ENCODE measurements at regions not wholly inside any gene's neighbourhood (a gene's known extent, or its start where the extent isn't known, plus 50 kb on each side); places are given as distances from the start of the nearest gene placed in this dataset.

- TF ChIP-seq CTCF (IDR thresholded peaks at IDR 0.05; ENCODE audit: control insufficient read depth, insufficient read depth, low read depth, low read length, missing control alignments) = no peak
- no peak overlapping the region for H3K4me3 ChIP-seq (ENCODE audit: control insufficient read depth, low read depth, low read length)
- no peak for DNase-seq (ENCODE audit: low read depth)
Measured at GRCh38 chr3:180409883-180410282, 192.1 kb upstream of the TTC14 start.

DNA sequence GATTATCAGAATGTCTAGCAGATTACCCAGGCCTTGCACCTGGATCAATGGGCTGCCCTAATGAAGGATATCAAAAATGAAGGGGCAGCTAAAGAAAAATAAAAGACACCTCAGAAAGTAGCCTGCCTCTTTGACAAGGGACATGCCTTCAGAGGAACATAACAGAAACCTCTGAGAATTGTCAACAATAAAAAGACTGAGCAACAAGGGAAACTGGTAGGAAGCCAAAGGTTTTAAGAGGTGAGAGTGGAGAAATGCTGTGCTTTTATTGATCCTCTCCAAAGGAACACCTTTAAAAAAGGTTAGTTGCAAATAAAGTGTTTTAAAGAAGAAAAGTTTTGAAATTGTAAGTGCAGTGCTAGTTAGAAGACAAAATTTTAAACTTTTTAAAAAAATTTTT is 187.8 kb upstream of the TTC14 start:
- no peak for TF ChIP-seq CTCF (IDR thresholded peaks at IDR 0.05; ENCODE audit: control insufficient read depth, insufficient read depth, low read depth, low read length, missing control alignments)
- no peak for DNase-seq (ENCODE audit: low read depth)
- no peak overlapping the region for H3K4me3 ChIP-seq (ENCODE audit: control insufficient read depth, low read depth, low read length)

DNA sequence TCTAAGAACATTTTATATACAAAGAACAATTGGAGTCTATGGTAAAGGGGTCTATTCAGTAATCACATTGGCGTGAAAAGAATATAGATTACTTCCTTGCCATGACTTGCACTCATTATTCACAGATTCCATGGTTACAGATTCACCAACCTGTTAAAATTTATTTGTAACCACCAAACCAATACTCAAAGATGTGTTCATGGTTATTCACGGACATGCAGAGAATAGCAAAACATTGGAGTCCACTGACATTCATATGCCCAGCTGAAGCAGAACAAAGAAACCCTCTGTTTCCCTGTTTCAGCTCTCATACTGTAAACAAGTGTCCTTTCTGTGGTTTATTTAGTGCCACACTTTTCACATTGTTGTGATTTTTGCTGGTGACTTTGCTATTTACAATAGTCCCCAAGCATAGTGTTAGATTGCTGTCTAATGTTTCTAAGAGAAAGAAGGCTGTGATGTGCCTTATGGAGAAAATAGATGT is 185.8 kb upstream of the TTC14 start:
- no peak for DNase-seq (ENCODE audit: low read depth)
- no peak overlapping the region for H3K4me3 ChIP-seq (ENCODE audit: control insufficient read depth, low read depth, low read length)
- TF ChIP-seq CTCF (IDR thresholded peaks at IDR 0.05; ENCODE audit: control insufficient read depth, insufficient read depth, low read depth, low read length, missing control alignments) = no peak

- no peak for TF ChIP-seq CTCF (IDR thresholded peaks at IDR 0.05; ENCODE audit: control insufficient read depth, insufficient read depth, low read depth, low read length, missing control alignments)
- DNase-seq (ENCODE audit: low read depth) = no peak
- no peak overlapping the region for H3K4me3 ChIP-seq (ENCODE audit: control insufficient read depth, low read depth, low read length)
Measured at GRCh38 chr3:180417241-180417640, 184.7 kb upstream of the TTC14 start.

DNA sequence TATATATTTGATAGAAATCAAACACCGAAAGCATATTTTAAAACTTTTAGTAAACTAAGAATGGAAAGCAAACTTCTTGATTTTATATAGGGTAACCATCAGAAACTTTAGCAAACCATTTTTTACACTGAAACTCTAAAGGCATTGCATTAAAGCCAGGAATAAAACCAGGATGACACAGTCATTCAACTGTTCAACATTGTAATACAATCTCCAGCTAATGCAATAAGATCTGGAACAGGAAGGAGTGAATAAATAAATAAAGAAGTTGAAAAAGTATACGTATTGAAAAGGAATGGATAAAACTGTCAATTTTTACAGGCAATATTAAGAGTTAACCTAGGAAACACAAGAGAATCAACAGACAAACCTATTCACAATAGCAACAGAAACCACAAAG is 181.9 kb upstream of the TTC14 start:
- no peak overlapping the region for H3K4me3 ChIP-seq (ENCODE audit: control insufficient read depth, low read depth, low read length)
- no peak for TF ChIP-seq CTCF (IDR thresholded peaks at IDR 0.05; ENCODE audit: control insufficient read depth, insufficient read depth, low read depth, low read length, missing control alignments)
- DNase-seq (ENCODE audit: low read depth) = no peak

- DNase-seq (ENCODE audit: low read depth) = no peak
- TF ChIP-seq CTCF (IDR thresholded peaks at IDR 0.05; ENCODE audit: control insufficient read depth, insufficient read depth, low read depth, low read length, missing control alignments) = no peak
- H3K4me3 ChIP-seq (ENCODE audit: control insufficient read depth, low read depth, low read length) = no peak overlapping the region
Measured at GRCh38 chr3:180420804-180421203, 181.2 kb upstream of the TTC14 start.

GRCh38 chr3:180421221-180421620 is 180.7 kb upstream of the TTC14 start:
- no peak for DNase-seq (ENCODE audit: low read depth)
- no peak for TF ChIP-seq CTCF (IDR thresholded peaks at IDR 0.05; ENCODE audit: control insufficient read depth, insufficient read depth, low read depth, low read length, missing control alignments)
- H3K4me3 ChIP-seq (ENCODE audit: control insufficient read depth, low read depth, low read length) = no peak overlapping the region
